ENCODE measurements at regions not wholly inside any gene's neighbourhood (a gene's known extent, or its start where the extent isn't known, plus 50 kb on each side); places are given as distances from the start of the nearest gene placed in this dataset.

DNA sequence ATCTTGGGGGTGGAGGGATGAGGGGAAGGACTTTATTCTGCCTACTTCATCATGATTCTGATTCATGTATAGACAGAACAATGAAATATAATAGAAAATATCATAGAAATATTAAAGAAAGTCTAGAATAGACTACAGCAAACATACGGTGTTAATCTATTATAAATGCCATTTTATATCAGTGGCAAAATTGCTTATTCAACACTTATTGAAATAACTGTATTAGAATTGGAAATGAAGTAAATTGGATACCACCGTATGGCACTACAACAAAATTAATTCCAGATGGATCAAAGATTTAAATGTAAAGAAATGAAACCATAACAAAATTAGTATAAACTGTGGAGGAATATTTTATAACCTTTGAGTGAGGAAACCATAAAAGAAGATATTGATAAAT lies 213.3 kb upstream of the CTAGE1 start:
- Histone ChIP-seq H3K27me3 (replicated peaks; ENCODE audit: insufficient read depth, low read depth, low read length, poor library complexity) (peaks cover 14% of the 10 kb centered on the region), H3K4me1 (ENCODE audit: insufficient read depth, low read length, poor library complexity, severe bottlenecking) (no peaks in the 10 kb centered on the region), H3K27ac (ENCODE audit: low read depth, low read length, poor library complexity, severe bottlenecking) (no peak overlapping the region), H3K4me3 (ENCODE audit: low read depth, low read length, poor library complexity, severe bottlenecking) (no peak overlapping the region), H3K36me3 (ENCODE audit: insufficient read depth, low read length, poor library complexity, severe bottlenecking) (no peaks in the 10 kb centered on the region), H3K9me3 (ENCODE audit: low read depth, low read length, poor library complexity, severe bottlenecking) (no peaks in the 10 kb centered on the region)
- ChIA-PET POLR2A (ENCODE audit: low non-redundant PET) (no interaction called here), CTCF (no interaction called here)
- intact Hi-C loops (cut with micrococcal nuclease; ENCODE audit: unreplicated experiment), result no loop called here
- no peak for DNase-seq (ENCODE audit: low spot score)
- BruUV-seq (replicated peaks), result no TSS peak
- TF ChIP-seq, protein P1, sequence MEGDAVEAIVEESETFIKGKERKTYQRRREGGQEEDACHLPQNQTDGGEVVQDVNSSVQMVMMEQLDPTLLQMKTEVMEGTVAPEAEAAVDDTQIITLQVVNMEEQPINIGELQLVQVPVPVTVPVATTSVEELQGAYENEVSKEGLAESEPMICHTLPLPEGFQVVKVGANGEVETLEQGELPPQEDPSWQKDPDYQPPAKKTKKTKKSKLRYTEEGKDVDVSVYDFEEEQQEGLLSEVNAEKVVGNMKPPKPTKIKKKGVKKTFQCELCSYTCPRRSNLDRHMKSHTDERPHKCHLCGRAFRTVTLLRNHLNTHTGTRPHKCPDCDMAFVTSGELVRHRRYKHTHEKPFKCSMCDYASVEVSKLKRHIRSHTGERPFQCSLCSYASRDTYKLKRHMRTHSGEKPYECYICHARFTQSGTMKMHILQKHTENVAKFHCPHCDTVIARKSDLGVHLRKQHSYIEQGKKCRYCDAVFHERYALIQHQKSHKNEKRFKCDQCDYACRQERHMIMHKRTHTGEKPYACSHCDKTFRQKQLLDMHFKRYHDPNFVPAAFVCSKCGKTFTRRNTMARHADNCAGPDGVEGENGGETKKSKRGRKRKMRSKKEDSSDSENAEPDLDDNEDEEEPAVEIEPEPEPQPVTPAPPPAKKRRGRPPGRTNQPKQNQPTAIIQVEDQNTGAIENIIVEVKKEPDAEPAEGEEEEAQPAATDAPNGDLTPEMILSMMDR (conservative IDR thresholded peaks at IDR 0.05; ENCODE audit: low read depth, low read length), result no peak
- TF ChIP-seq EZH2 (IDR thresholded peaks at IDR 0.05; ENCODE audit: borderline replicate concordance, low read depth, low read length, poor library complexity, severe bottlenecking), result no peak

- POLR2A ChIA-PET (ENCODE audit: low non-redundant PET), result no interaction called here
- Histone ChIP-seq H3K4me3 (ENCODE audit: low read depth, low read length, poor library complexity, severe bottlenecking) (no peak overlapping the region), H3K27me3 (replicated peaks; ENCODE audit: insufficient read depth, low read depth, low read length, poor library complexity) (peaks cover 13% of the 10 kb centered on the region), H3K36me3 (ENCODE audit: insufficient read depth, low read length, poor library complexity, severe bottlenecking) (no peaks in the 10 kb centered on the region), H3K27ac (ENCODE audit: low read depth, low read length, poor library complexity, severe bottlenecking) (no peak overlapping the region), H3K9me3 (ENCODE audit: low read depth, low read length, poor library complexity, severe bottlenecking) (no peaks in the 10 kb centered on the region), H3K4me1 (ENCODE audit: insufficient read depth, low read length, poor library complexity, severe bottlenecking) (no peaks in the 10 kb centered on the region)
- intact Hi-C loops (cut with micrococcal nuclease; ENCODE audit: unreplicated experiment), result no loop called here
- BruUV-seq (replicated peaks), result no TSS peak
- CTCF ChIA-PET, result no interaction called here
- TF ChIP-seq EZH2 (IDR thresholded peaks at IDR 0.05; ENCODE audit: borderline replicate concordance, low read depth, low read length, poor library complexity, severe bottlenecking), result no peak
- TF ChIP-seq, protein P1 (conservative IDR thresholded peaks at IDR 0.05; ENCODE audit: low read depth, low read length), result no peak
- no peak for DNase-seq (ENCODE audit: low spot score)
Observed at GRCh38 chr18:22632191-22632590, 214.5 kb upstream of the CTAGE1 start.

GRCh38 chr18:22634464-22634863 lies 216.7 kb upstream of the CTAGE1 start:
- H3K4me3 ChIP-seq (ENCODE audit: low read depth, low read length, poor library complexity, severe bottlenecking), result no peak overlapping the region
- intact Hi-C loops (cut with micrococcal nuclease; ENCODE audit: unreplicated experiment), result no loop called here
- H3K27ac ChIP-seq (ENCODE audit: low read depth, low read length, poor library complexity, severe bottlenecking), result no peak overlapping the region
- TF ChIP-seq, protein P1 (conservative IDR thresholded peaks at IDR 0.05; ENCODE audit: low read depth, low read length), result no peak
- no peak for TF ChIP-seq EZH2 (IDR thresholded peaks at IDR 0.05; ENCODE audit: borderline replicate concordance, low read depth, low read length, poor library complexity, severe bottlenecking)
- BruUV-seq (replicated peaks), result no TSS peak
- peaks cover 13% of the 10 kb centered on the region for H3K27me3 ChIP-seq (replicated peaks; ENCODE audit: insufficient read depth, low read depth, low read length, poor library complexity)
- H3K9me3 ChIP-seq (ENCODE audit: low read depth, low read length, poor library complexity, severe bottlenecking), result no peaks in the 10 kb centered on the region
- no peaks in the 10 kb centered on the region for H3K36me3 ChIP-seq (ENCODE audit: insufficient read depth, low read length, poor library complexity, severe bottlenecking)
- no peaks in the 10 kb centered on the region for H3K4me1 ChIP-seq (ENCODE audit: insufficient read depth, low read length, poor library complexity, severe bottlenecking)
- CTCF ChIA-PET, result no interaction called here
- DNase-seq (ENCODE audit: low spot score), result no peak
- POLR2A ChIA-PET (ENCODE audit: low non-redundant PET), result interaction anchor here (0.7 kb wide), 1 partner anchor 8 kb away, joined by 3 read pairs; no protein-coding TSS in a partner anchor
